A673 (cell line): ENCODE measurements at regions not wholly inside any gene's neighbourhood (a gene's known extent, or its start where the extent isn't known, plus 50 kb on each side); places are given as distances from the start of the nearest gene placed in this dataset.

ENCODE experiments used
- BruUV-seq: library from RNA; stranded (reverse); fragments of 400-500 nt; replicated peaks from 2 replicates; lab custom pipeline; 2021; lab: Mats Ljungman, UMichigan
- CTCF ChIA-PET: fragments of 300-600 bp; sonication (Branson Sonifier 250); formaldehyde crosslinking; loops from one replicate; lab custom pipeline; 2022; ENCODE audit warnings: antibody characterized with exemption; lab: Charles Lee
- POLR2A ChIA-PET: fragments of 300-600 bp; sonication (Branson Sonifier 250); formaldehyde crosslinking; loops from one replicate; lab custom pipeline; 2022; ENCODE audit warnings: antibody characterized with exemption; ENCODE audit not compliant: low non-redundant PET; lab: Charles Lee
- DNase-seq: peaks from one replicate; pipeline ENCODE4 v3.0.0-alpha.2; 2015; ENCODE audit warnings: low spot score
- H3K27ac ChIP-seq: fragments of 200-600 bp; sonication (generic); 2 replicates; pipeline ENCODE4 v1.5.1; 2016; ENCODE audit warnings: mixed run types, low read depth, mild to moderate bottlenecking, mixed read lengths, antibody characterized with exemption, low read length; ENCODE audit not compliant: poor library complexity, severe bottlenecking
- H3K27me3 ChIP-seq: fragments of 200-600 bp; sonication (generic); replicated peaks from 2 replicates; pipeline ENCODE4 v1.6.1; 2017; ENCODE audit warnings: mixed run types, low read depth, mild to moderate bottlenecking, mixed read lengths, antibody characterized with exemption, low read length; ENCODE audit not compliant: insufficient read depth, poor library complexity
- H3K36me3 ChIP-seq: fragments of 200-600 bp; sonication (generic); 2 replicates; pipeline ENCODE4 v1.6.1; 2016; ENCODE audit warnings: mixed run types, mild to moderate bottlenecking, mixed read lengths, antibody characterized with exemption, low read length; ENCODE audit not compliant: insufficient read depth, poor library complexity, severe bottlenecking
- H3K4me1 ChIP-seq: fragments of 200-600 bp; sonication (generic); 2 replicates; pipeline ENCODE4 v1.6.1; 2017; ENCODE audit warnings: mixed run types, mild to moderate bottlenecking, mixed read lengths, antibody characterized with exemption, low read length; ENCODE audit not compliant: insufficient read depth, poor library complexity, severe bottlenecking
- H3K4me3 ChIP-seq: fragments of 200-600 bp; sonication (generic); 2 replicates; pipeline ENCODE4 v1.5.1; 2016; ENCODE audit warnings: low read depth, mixed run types, mild to moderate bottlenecking, mixed read lengths, low read length; ENCODE audit not compliant: poor library complexity, severe bottlenecking
- H3K9me3 ChIP-seq: fragments of 200-600 bp; sonication (generic); 2 replicates; pipeline ENCODE4 v1.6.1; 2016; ENCODE audit warnings: mixed run types, low read depth, mild to moderate bottlenecking, mixed read lengths, antibody characterized with exemption, low read length; ENCODE audit not compliant: poor library complexity, severe bottlenecking
- EZH2 ChIP-seq: fragments of 200-600 bp; sonication (generic); IDR thresholded peaks from 2 replicates; pipeline ENCODE4 v1.6.1; 2017; ENCODE audit warnings: borderline replicate concordance, low read depth, mild to moderate bottlenecking, mixed read lengths, antibody characterized with exemption, low read length; ENCODE audit not compliant: poor library complexity, severe bottlenecking
- intact Hi-C: fragments of 100-400 bp; cut with micrococcal nuclease; formaldehyde crosslinking; loops from one replicate; pipeline ENCODE4 v1.10.0; 2022; ENCODE audit not compliant: unreplicated experiment
- TF ChIP-seq, protein P1 (sequence below): fragments of 300-800, 200-600 bp; sonication (generic); conservative IDR thresholded peaks from 2 replicates; pipeline ENCODE4 v1.5.1; 2017; ENCODE audit warnings: low read depth, mild to moderate bottlenecking, antibody characterized with exemption, low read length, moderate library complexity, mixed read lengths

DNA sequence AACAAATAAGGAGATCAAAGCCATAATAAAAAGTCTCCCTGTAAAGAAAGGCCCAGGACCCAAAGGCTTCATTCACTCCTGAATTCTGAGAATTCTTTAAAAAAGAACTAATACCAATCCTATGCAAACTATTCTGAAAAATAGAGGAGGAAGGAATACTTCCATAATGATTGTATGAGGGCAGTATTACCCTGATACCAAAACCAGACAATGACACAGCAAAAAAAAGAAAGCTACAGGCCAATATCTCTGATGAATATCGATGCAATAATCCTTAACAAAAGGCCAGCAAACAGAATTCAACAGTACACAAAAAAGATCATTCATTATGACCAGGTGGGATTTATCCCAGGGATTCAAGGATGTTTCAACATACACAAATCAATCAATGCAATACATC, 457.8 kb upstream of the FBXO33 start:
- ChIA-PET POLR2A (no interaction called here), CTCF (no interaction called here)
- no peak for DNase-seq
- peaks cover 3% of the 10 kb centered on the region for H3K9me3 ChIP-seq
- no TSS peak for BruUV-seq
- H3K4me3 ChIP-seq, result no peak overlapping the region
- no peaks in the 10 kb centered on the region for H3K4me1 ChIP-seq
- TF ChIP-seq EZH2, result no peak
- TF ChIP-seq, protein P1, sequence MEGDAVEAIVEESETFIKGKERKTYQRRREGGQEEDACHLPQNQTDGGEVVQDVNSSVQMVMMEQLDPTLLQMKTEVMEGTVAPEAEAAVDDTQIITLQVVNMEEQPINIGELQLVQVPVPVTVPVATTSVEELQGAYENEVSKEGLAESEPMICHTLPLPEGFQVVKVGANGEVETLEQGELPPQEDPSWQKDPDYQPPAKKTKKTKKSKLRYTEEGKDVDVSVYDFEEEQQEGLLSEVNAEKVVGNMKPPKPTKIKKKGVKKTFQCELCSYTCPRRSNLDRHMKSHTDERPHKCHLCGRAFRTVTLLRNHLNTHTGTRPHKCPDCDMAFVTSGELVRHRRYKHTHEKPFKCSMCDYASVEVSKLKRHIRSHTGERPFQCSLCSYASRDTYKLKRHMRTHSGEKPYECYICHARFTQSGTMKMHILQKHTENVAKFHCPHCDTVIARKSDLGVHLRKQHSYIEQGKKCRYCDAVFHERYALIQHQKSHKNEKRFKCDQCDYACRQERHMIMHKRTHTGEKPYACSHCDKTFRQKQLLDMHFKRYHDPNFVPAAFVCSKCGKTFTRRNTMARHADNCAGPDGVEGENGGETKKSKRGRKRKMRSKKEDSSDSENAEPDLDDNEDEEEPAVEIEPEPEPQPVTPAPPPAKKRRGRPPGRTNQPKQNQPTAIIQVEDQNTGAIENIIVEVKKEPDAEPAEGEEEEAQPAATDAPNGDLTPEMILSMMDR, result no peak
- H3K36me3 ChIP-seq, result no peaks in the 10 kb centered on the region
- no peaks in the 10 kb centered on the region for H3K27me3 ChIP-seq
- H3K27ac ChIP-seq, result no peak overlapping the region
- intact Hi-C loops, result no loop called here

DNA sequence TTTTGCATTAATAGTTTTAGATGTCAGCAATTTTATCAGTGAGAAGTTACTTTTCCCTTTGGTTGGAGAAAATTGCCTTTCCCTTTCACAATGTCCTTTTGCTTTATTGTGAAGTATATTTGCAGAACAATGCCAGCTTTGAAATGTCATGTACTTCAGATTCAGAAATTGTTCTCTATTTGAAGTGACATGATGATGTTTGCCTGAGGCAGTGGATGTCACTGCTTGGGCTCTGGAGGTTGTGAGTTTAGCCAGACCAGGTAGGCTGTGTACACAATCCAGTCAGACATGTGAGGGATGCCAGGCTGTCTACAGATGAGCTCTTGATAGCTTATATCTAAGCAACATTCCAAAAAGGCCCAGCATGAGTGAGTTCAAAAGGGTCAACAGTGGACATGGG, 451.9 kb upstream of the FBXO33 start:
- intact Hi-C loops, result no loop called here
- no peak for TF ChIP-seq EZH2
- POLR2A ChIA-PET, result no interaction called here

GRCh38 chr14:39880965-39881364, 448.7 kb upstream of the FBXO33 start:
- CTCF ChIA-PET, result no interaction called here

More for the DNA sequence above, 451.9 kb upstream of the FBXO33 start:
- H3K4me1 ChIP-seq, result no peaks in the 10 kb centered on the region
- CTCF ChIA-PET, result no interaction called here
- no peak overlapping the region for H3K4me3 ChIP-seq
- H3K36me3 ChIP-seq, result no peaks in the 10 kb centered on the region
- DNase-seq, result no peak
- no TSS peak for BruUV-seq
- H3K9me3 ChIP-seq, result no peaks in the 10 kb centered on the region
- no peak overlapping the region for H3K27ac ChIP-seq
- H3K27me3 ChIP-seq, result no peaks in the 10 kb centered on the region

More at GRCh38 chr14:39880965-39881364, 448.7 kb upstream of the FBXO33 start:
- no peaks in the 10 kb centered on the region for H3K36me3 ChIP-seq
- no peaks in the 10 kb centered on the region for H3K9me3 ChIP-seq
- intact Hi-C loops, result no loop called here
- no peak overlapping the region for H3K4me3 ChIP-seq
- no peak overlapping the region for H3K27ac ChIP-seq
- TF ChIP-seq EZH2, result no peak
- TF ChIP-seq, protein P1, result no peak
- no TSS peak for BruUV-seq
- POLR2A ChIA-PET, result no interaction called here
- H3K4me1 ChIP-seq, result no peaks in the 10 kb centered on the region
- DNase-seq, result no peak
- no peaks in the 10 kb centered on the region for H3K27me3 ChIP-seq
